Pancreas (tissue), 10 donors: ENCODE measurements at regions not wholly inside any gene's neighbourhood (a gene's known extent, or its start where the extent isn't known, plus 50 kb on each side); places are given as distances from the start of the nearest gene placed in this dataset.
"Not testable (repeated sequence)": the region's sequence is repeated elsewhere in the genome, so short reads cannot be mapped to it uniquely, and the experiment has no call there.

Experiments used
- ATAC-seq, 4 donors: fragments of 200-7000 bp; cut with Tn5 transposase; one replicate each; pipeline versions ENCODE4 v1.8.0 to v1.9.1; 2020; ENCODE audit warnings: mild to moderate bottlenecking in 4 of 4, moderate library complexity in 4 of 4
- DNase-seq, 6 donors: peaks; one replicate each; pipeline ENCODE4 v3.0.0-alpha.2; 2020
- FAIRE-seq: peaks from 2 replicates; lab custom pipeline; 2012; peaks lifted over from hg19 to GRCh38; lab: Jason Lieb, UNC
- H3K27ac ChIP-seq, 4 donors: fragments of 200-600 bp; sonication (generic); 1 replicate in 3 of 4; 2 replicates in 1 of 4; pipeline versions ENCODE4 v1.5.0 to v1.8.0; 2020
- H3K27me3 ChIP-seq, 4 donors: fragments of 200-600 bp; one replicate each; pipeline ENCODE4 v1.8.0; 2021
- H3K36me3 ChIP-seq, 3 donors: fragments of 200-600 bp; sonication (generic) in 1 of 3; one replicate each; pipeline versions ENCODE4 v1.5.0 to v1.8.0; 2020 to 2021
- H3K4me1 ChIP-seq, 3 donors: fragments of 200-600 bp; one replicate each; pipeline ENCODE4 v1.8.0; 2021
- H3K4me3 ChIP-seq, 4 donors: fragments of 200-600 bp; sonication (generic) in 2 of 4; one replicate each; pipeline versions ENCODE4 v1.5.0 to v1.8.0; 2020 to 2021
- H3K9me3 ChIP-seq, 4 donors: fragments of 200-600 bp; one replicate each; pipeline ENCODE4 v1.8.0; 2021
- WGBS, 2 donors: extraction: QIAGEN DNeasy Blood & Tissue Kit; methylation state at CpG; one replicate each; pipeline ENCODE4 v1.1.7; 2013; 5-methylcytosine and 5-hydroxymethylcytosine counted together
- intact Hi-C, 3 donors: fragments of 100-400 bp; cut with DNase I; formaldehyde crosslinking; loops; one replicate each; pipeline versions ENCODE4 v1.11.1 to v1.14.2; 2022
- TF ChIP-seq, protein P1 (sequence below), 4 donors: fragments of 200-600 bp; sonication (generic) in 3 of 4; IDR thresholded peaks; one replicate each; pipeline versions ENCODE4 v1.5.0 to v1.8.0; 2021; ENCODE audit warnings: antibody characterized with exemption in 4 of 4
- donor health status: healthy with polysubstance abuse.
- donor health status: DM: no; HTN: no; CAD: no; lungs with moderate emphysema.
- donor health status: DM: no; HTN: no; CAD: no.
- donor health status: control.
- donor health status: control.
- donor health status: Bipolar disorder and iron deficiency.
- donor health status: DM: yes; HTN: yes; CAD: no.
- donor health status: DM: no; HTN: no; CAD: no.
- donor health status: DM: no; HTN: no; CAD: no.
- donor health status: DM: yes; HTN: yes; CAD: no.

DNA sequence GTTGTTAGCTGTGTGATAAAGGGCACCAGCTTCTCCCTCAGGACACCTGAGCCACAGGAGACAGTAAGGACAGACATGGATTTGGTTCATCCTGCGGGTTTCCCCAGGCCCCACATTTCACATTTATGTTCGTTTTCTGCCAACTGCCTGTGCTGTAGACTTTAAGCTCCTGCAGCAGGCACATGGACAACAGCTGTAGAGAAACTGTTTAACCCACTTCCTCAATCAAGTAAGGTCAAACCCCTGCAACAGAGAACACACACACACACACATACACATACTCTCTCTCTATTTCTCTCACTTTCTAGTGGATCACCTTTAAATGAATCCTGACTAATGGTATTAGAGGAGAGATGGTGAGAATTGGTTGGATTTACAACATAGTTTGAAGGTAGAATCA, 90.7 kb downstream of the C11orf87 start:
- Histone ChIP-seq H3K4me1 (no peaks in the 10 kb centered on the region), H3K27me3 (no peaks in the 10 kb centered on the region), H3K36me3 (no peaks in the 10 kb centered on the region), H3K4me3 (no peak overlapping the region), H3K9me3 (no peaks in the 10 kb centered on the region), H3K27ac (no peak overlapping the region)
- intact Hi-C loops = no loop called here
- DNase-seq (no peak), FAIRE-seq (no peak), ATAC-seq (no peak)
- WGBS, 2 donors = 39 to 42% methylated on average over 2 of the region's 2 CpGs
- TF ChIP-seq, protein P1, sequence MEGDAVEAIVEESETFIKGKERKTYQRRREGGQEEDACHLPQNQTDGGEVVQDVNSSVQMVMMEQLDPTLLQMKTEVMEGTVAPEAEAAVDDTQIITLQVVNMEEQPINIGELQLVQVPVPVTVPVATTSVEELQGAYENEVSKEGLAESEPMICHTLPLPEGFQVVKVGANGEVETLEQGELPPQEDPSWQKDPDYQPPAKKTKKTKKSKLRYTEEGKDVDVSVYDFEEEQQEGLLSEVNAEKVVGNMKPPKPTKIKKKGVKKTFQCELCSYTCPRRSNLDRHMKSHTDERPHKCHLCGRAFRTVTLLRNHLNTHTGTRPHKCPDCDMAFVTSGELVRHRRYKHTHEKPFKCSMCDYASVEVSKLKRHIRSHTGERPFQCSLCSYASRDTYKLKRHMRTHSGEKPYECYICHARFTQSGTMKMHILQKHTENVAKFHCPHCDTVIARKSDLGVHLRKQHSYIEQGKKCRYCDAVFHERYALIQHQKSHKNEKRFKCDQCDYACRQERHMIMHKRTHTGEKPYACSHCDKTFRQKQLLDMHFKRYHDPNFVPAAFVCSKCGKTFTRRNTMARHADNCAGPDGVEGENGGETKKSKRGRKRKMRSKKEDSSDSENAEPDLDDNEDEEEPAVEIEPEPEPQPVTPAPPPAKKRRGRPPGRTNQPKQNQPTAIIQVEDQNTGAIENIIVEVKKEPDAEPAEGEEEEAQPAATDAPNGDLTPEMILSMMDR (IDR thresholded peaks at IDR 0.05) = no peak

DNA sequence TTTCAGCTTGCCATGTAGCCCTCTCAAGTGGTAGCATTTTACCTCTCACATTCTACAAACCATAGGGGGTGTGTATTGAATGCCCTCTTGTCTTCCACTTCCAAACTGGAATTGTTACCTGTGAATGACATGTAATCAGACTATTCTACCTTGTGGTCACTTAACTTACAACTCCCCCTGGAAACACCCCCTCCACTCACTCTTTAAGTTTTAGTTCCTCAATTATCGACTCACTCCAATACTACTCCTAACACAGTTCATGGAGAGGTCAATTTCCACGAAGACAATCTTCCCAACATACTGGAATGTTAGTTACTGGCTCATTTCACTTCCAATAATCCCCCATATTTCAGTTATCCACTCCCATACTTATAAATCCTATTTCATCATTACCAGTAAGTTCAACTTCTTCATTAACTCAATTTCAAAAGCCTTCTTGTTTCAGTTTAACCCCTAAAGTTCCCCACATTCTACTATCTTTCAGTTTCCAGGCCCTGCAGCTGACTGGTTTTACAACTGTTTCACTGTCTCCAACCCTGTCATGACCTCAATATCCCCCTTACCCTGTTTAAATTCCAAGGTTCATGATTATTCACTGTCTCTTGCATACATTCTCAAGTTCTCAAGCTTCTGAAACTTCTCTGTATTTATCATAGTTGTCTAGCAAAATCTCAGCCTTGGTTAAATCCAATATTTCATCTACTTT, 92.5 kb downstream of the C11orf87 start:
- intact Hi-C loops = no loop called here
- Histone ChIP-seq H3K36me3 (no peaks in the 10 kb centered on the region), H3K4me1 (no peaks in the 10 kb centered on the region), H3K9me3 (no peaks in the 10 kb centered on the region), H3K4me3 (no peak overlapping the region), H3K27ac (no peak overlapping the region), H3K27me3 (no peaks in the 10 kb centered on the region)
- no peak for ATAC-seq
- TF ChIP-seq, protein P1 (IDR thresholded peaks at IDR 0.05) = no peak
- DNase-seq = no peak
- WGBS, 2 donors = 37 to 55% methylated on average over 2 of the region's 2 CpGs
- FAIRE-seq = no peak

DNA sequence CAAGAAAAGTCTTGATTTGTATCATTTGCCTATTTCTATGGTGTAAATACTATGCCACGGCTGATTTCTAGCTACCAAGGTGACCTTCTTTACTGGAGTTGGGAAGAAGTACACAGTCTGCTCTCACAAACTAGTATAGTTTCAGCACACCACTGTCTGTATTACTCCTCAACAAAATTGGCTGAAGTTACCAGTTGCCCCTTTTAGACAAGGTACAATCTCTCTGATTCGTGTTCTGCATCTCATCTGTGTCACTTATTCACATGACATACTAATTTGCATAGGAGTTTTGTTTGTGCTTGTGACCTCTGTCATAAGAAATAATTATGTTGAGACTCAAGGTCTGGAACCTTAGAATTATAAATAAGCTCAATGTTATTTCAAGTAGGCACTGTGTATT, 97.3 kb downstream of the C11orf87 start:
- Histone ChIP-seq H3K27me3 (no peaks in the 10 kb centered on the region), H3K27ac (no peak overlapping the region), H3K9me3 (no peaks in the 10 kb centered on the region), H3K4me1 (no peaks in the 10 kb centered on the region), H3K36me3 (no peaks in the 10 kb centered on the region), H3K4me3 (no peak overlapping the region)
- DNase-seq (no peak), FAIRE-seq (no peak), ATAC-seq (no peak)
- TF ChIP-seq, protein P1 (IDR thresholded peaks at IDR 0.05) = no peak
- 57 to 62% methylated on average over 2 of the region's 2 CpGs for WGBS, 2 donors
- intact Hi-C loops = no loop called here

DNA sequence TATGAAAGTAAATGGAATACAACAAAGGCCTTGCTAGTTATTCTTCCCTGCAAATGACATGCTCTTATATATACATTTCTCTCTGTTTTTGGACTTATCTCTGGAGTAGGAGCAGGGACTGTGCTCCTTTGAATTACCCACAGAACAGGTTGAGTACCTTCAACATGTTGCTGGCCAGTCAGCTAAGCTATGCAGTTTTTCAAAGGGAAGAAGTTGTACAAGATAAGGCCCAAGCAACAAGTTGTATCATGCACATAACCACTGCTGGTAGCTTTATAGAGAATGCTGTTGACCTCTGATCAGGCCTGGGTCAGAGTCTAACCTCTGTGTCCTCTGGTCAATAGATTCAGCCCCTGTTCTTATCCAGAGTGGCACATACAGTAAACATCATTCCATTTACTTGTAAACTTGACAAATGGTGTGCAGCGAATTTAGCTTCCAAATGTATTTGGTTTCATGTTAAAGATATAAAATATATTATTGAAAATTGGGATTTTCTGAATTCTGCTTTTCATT, 99.6 kb downstream of the C11orf87 start:
- ATAC-seq (no peak), DNase-seq (no peak), FAIRE-seq (no peak)
- H3K9me3 ChIP-seq = no peaks in the 10 kb centered on the region
- no peaks in the 10 kb centered on the region for H3K4me1 ChIP-seq
- no peaks in the 10 kb centered on the region for H3K27me3 ChIP-seq
- TF ChIP-seq, protein P1 (IDR thresholded peaks at IDR 0.05) = no peak
- H3K27ac ChIP-seq = no peak overlapping the region
- intact Hi-C loops = no loop called here
- no peak overlapping the region for H3K4me3 ChIP-seq
- WGBS, 2 donors = 72 to 74% methylated on average over 1 of the region's 1 CpG
- H3K36me3 ChIP-seq = no peaks in the 10 kb centered on the region

DNA sequence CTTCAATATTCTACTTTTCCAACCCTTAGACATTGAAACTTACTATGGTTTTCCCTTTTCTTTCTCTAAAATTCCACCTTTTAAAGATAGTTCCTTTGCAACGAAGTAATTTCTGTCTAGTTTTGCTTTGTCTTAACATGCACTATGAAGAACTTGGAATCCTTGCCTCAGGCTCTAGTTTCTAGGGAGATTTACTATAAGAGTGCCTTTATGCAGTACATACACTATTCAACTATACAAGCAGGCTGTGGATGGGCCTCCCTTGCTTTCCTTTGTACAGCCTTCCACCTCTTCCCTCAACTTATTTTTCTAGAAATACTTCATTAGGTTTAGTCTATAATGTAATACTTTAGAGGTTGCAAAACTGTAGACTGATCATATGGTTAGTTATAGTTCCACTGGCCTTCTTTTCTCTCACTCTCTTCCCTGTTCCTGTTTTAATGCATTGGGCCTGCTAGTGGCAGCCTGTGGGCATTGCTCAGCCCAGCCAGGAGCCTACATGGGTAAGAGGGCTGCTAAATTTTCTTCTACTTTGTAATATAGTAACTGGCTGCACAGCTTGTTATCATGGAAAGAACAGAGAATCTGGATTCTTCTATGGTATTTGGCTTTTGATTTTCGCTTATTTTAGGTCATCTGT, 100.2 kb downstream of the C11orf87 start:
- H3K4me1 ChIP-seq = no peaks in the 10 kb centered on the region
- TF ChIP-seq, protein P1 (IDR thresholded peaks at IDR 0.05) = no peak
- no peak for DNase-seq
- H3K36me3 ChIP-seq = no peaks in the 10 kb centered on the region
- no peak for FAIRE-seq
- no peak for ATAC-seq
- intact Hi-C loops = no loop called here
- H3K4me3 ChIP-seq = no peak overlapping the region
- H3K27ac ChIP-seq = no peak overlapping the region
- no peaks in the 10 kb centered on the region for H3K27me3 ChIP-seq
- 71 to 79% methylated on average over 2 of the region's 2 CpGs for WGBS, 2 donors
- no peaks in the 10 kb centered on the region for H3K9me3 ChIP-seq

DNA sequence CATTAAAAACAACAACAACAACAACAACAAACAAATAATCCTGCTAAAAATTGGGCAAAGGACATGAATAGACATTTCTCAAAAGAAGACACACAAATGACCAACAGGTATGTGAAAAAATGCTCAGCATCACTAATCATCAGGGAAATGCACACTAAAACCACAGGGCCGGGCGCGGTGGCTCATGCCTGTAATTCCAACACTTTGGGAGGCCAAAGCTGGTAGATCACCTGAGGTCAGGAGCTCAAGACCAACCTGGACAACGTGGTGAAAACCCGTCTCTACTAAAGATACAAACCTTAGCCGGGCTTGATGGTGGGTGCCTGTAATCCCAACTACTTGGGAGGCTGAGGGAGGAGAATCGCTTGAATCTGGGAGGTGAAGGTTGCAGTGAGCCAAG, 103.6 kb downstream of the C11orf87 start:
- H3K4me1 ChIP-seq, H3K9me3 ChIP-seq, intact Hi-C loops, FAIRE-seq, DNase-seq, H3K36me3 ChIP-seq, ATAC-seq, H3K27ac ChIP-seq, H3K27me3 ChIP-seq, H3K4me3 ChIP-seq: not testable (repeated sequence)
- 80 to 89% methylated on average over 7 of the region's 7 CpGs for WGBS, 2 donors
